ENCODE measurements at regions not wholly inside any gene's neighbourhood (a gene's known extent, or its start where the extent isn't known, plus 50 kb on each side); places are given as distances from the start of the nearest gene placed in this dataset.
A peak's percentile ranks its signal among the peaks of the same experiment; 100 is the strongest.

GRCh38 chr15:101124731-101125451 lies 127.0 kb downstream of the CHSY1 start:
- intact Hi-C loops (cut with micrococcal nuclease) = no loop called here
- DNase-seq = no peak

GRCh38 chr15:101123222-101123910 lies 128.5 kb downstream of the CHSY1 start:
- intact Hi-C loops (cut with micrococcal nuclease) = no loop called here
- ATAC-seq (no peak), DNase-seq (no peak)

More at GRCh38 chr15:101124731-101125451, 127.0 kb downstream of the CHSY1 start:
- ATAC-seq = no peak

GRCh38 chr15:101122806-101123205 lies 129.0 kb downstream of the CHSY1 start:
- intact Hi-C loops (cut with micrococcal nuclease) = no loop called here
- ATAC-seq (no peak), DNase-seq (no peak)

- ATAC-seq = peak; percentile 2
- intact Hi-C loops (cut with micrococcal nuclease) = no loop called here
- no peak for DNase-seq
These were observed 129.6 kb downstream of the CHSY1 start for GRCh38 chr15:101122266-101122665.

- DNase-seq (peak; percentile 90), ATAC-seq (peak; percentile 94)
- intact Hi-C loops (cut with micrococcal nuclease) = no loop called here
These were observed 130.2 kb downstream of the CHSY1 start for GRCh38 chr15:101121511-101122090.

GRCh38 chr15:101120987-101121386 lies 130.9 kb downstream of the CHSY1 start:
- DNase-seq (no peak), ATAC-seq (peak; percentile 2)
- intact Hi-C loops (cut with micrococcal nuclease) = no loop called here

- intact Hi-C loops (cut with micrococcal nuclease) = no loop called here
- ATAC-seq (no peak), DNase-seq (no peak)
These were observed 131.4 kb downstream of the CHSY1 start for GRCh38 chr15:101120473-101120872.

All from left ventricle myocardium superior (tissue), 1 donor.